Sigmoid colon (tissue), 6 donors: ENCODE measurements at regions not wholly inside any gene's neighbourhood (a gene's known extent, or its start where the extent isn't known, plus 50 kb on each side); places are given as distances from the start of the nearest gene placed in this dataset.

ENCODE experiments used
- DNase-seq: peaks from one replicate; pipeline ENCODE4 v3.0.0-alpha.2; 2019
- H3K27ac ChIP-seq, 4 donors: fragments of 200-600 bp; sonication (generic); one replicate each; pipeline ENCODE4 v1.5.1; 2016 to 2019; ENCODE audit warnings: mild to moderate bottlenecking in 1 of 4
- H3K27me3 ChIP-seq, 3 donors: fragments of 200-600 bp; sonication (generic); one replicate each; pipeline ENCODE4 v1.5.1; 2019; ENCODE audit warnings: mild to moderate bottlenecking in 1 of 3
- H3K36me3 ChIP-seq, 4 donors: fragments of 200-600 bp; sonication (generic); one replicate each; pipeline ENCODE4 v1.5.1; 2016 to 2019
- H3K4me1 ChIP-seq, 4 donors: fragments of 200-600 bp; sonication (generic); one replicate each; pipeline ENCODE4 v1.5.1; 2017 to 2019
- H3K4me3 ChIP-seq, 4 donors: fragments of 200-600 bp; sonication (generic); one replicate each; pipeline ENCODE4 v1.5.1; 2017 to 2019; ENCODE audit warnings: mild to moderate bottlenecking in 2 of 4, moderate library complexity in 1 of 4
- H3K9me3 ChIP-seq, 4 donors: fragments of 200-600 bp in 3 of 4; sonication (generic) in 3 of 4; one replicate each; pipeline versions ENCODE4 v1.5.1 to v1.6.1; 2013 to 2019
- CTCF ChIP-seq, 4 experiments: fragments of 450-650 bp in 3 of 4; fragments of 200-600 bp in 1 of 4; IDR thresholded peaks; one replicate each; pipeline ENCODE4 v1.5.1; 2016 to 2019; ENCODE audit warnings: antibody characterized with exemption in 4 of 4, mild to moderate bottlenecking in 3 of 4, moderate library complexity in 2 of 4
- EP300 ChIP-seq, 4 donors: sonication (generic); formaldehyde crosslinking; IDR thresholded peaks; one replicate each; pipeline ENCODE4 v1.6.1; 2017; ENCODE audit warnings: antibody characterized with exemption in 4 of 4
- POLR2A ChIP-seq, 2 donors: fragments of 450-650 bp; IDR thresholded peaks; one replicate each; pipeline ENCODE4 v1.6.1; 2016; ENCODE audit warnings: antibody characterized with exemption in 2 of 2, mild to moderate bottlenecking in 2 of 2, moderate library complexity in 2 of 2
- POLR2AphosphoS5 ChIP-seq, 4 donors: sonication (generic); formaldehyde crosslinking; IDR thresholded peaks; one replicate each; pipeline ENCODE4 v1.6.1; 2017; ENCODE audit warnings: antibody characterized with exemption in 4 of 4
- WGBS, 2 donors: extraction: QIAGEN DNeasy Blood & Tissue Kit; methylation state at CpG; one replicate each; pipeline ENCODE4 v1.1.7; 2013; 5-methylcytosine and 5-hydroxymethylcytosine counted together
- intact Hi-C: fragments of 100-400 bp; cut with DNase I; formaldehyde crosslinking; loops from one replicate; pipeline ENCODE4 v1.15.1; 2023
- donor health status: healthy with polysubstance abuse.
- donor health status: healthy.

- no peak for DNase-seq
- H3K27me3 ChIP-seq, result no peaks in the 10 kb centered on the region
- no peak overlapping the region for H3K4me3 ChIP-seq
- WGBS, 2 donors, result 95 to 98% methylated on average over 2 of the region's 2 CpGs
- H3K36me3 ChIP-seq, result no peaks in the 10 kb centered on the region
- H3K4me1 ChIP-seq, result no peaks in the 10 kb centered on the region
- TF ChIP-seq POLR2A (IDR thresholded peaks at IDR 0.05) (no peak), EP300 (IDR thresholded peaks at IDR 0.05) (no peak), CTCF (IDR thresholded peaks at IDR 0.05) (no peak), POLR2AphosphoS5 (IDR thresholded peaks at IDR 0.05) (no peak)
- no peak overlapping the region for H3K27ac ChIP-seq
- intact Hi-C loops, result no loop called here
- no peaks in the 10 kb centered on the region for H3K9me3 ChIP-seq
These were observed 214.5 kb upstream of the S100G start for GRCh38 chrX:16435399-16435986.

- no peaks in the 10 kb centered on the region for H3K9me3 ChIP-seq
- DNase-seq, result peak; percentile 68
- no peak overlapping the region for H3K4me3 ChIP-seq
- TF ChIP-seq EP300 (IDR thresholded peaks at IDR 0.05), result no peak
- no peak for TF ChIP-seq POLR2AphosphoS5 (IDR thresholded peaks at IDR 0.05)
- peak in 2 of 4 experiments; percentile 22 to 43 for TF ChIP-seq CTCF (IDR thresholded peaks at IDR 0.05)
- 24 to 38% methylated on average over 12 of the region's 12 CpGs for WGBS, 2 donors
- intact Hi-C loops, result no loop called here
- H3K36me3 ChIP-seq, result no peaks in the 10 kb centered on the region
- H3K4me1 ChIP-seq, result no peaks in the 10 kb centered on the region
- no peaks in the 10 kb centered on the region for H3K27me3 ChIP-seq
- no peak overlapping the region for H3K27ac ChIP-seq
These were observed 213.4 kb upstream of the S100G start for GRCh38 chrX:16436348-16437188.

- intact Hi-C loops, result loop anchor here (10.0 kb wide), 2 partner anchors 316 to 756 kb away; partner anchors contain the start of gene GRPR
- H3K27me3 ChIP-seq, result no peaks in the 10 kb centered on the region
- TF ChIP-seq POLR2AphosphoS5 (IDR thresholded peaks at IDR 0.05), result no peak
- TF ChIP-seq CTCF (IDR thresholded peaks at IDR 0.05), result no peak
- TF ChIP-seq EP300 (IDR thresholded peaks at IDR 0.05), result no peak
- TF ChIP-seq POLR2A (IDR thresholded peaks at IDR 0.05), result no peak
- H3K4me3 ChIP-seq, result no peak overlapping the region
- H3K27ac ChIP-seq, result no peak overlapping the region
- no peaks in the 10 kb centered on the region for H3K36me3 ChIP-seq
- no peaks in the 10 kb centered on the region for H3K4me1 ChIP-seq
- H3K9me3 ChIP-seq, result no peaks in the 10 kb centered on the region
- no peak for DNase-seq
These were observed 209.5 kb upstream of the S100G start for GRCh38 chrX:16440446-16440845.

GRCh38 chrX:16444353-16444752, 205.6 kb upstream of the S100G start:
- no peak overlapping the region for H3K4me3 ChIP-seq
- no peak overlapping the region for H3K27ac ChIP-seq
- no peaks in the 10 kb centered on the region for H3K27me3 ChIP-seq
- 79 to 88% methylated on average over 7 of the region's 7 CpGs for WGBS, 2 donors
- DNase-seq, result no peak
- TF ChIP-seq EP300 (IDR thresholded peaks at IDR 0.05) (no peak), POLR2A (IDR thresholded peaks at IDR 0.05) (no peak), CTCF (IDR thresholded peaks at IDR 0.05) (no peak), POLR2AphosphoS5 (IDR thresholded peaks at IDR 0.05) (no peak)
- intact Hi-C loops, result loop anchor here (10.0 kb wide), 2 partner anchors 320 to 760 kb away; partner anchors contain the start of gene GRPR
- no peaks in the 10 kb centered on the region for H3K4me1 ChIP-seq
- H3K9me3 ChIP-seq, result no peaks in the 10 kb centered on the region
- no peaks in the 10 kb centered on the region for H3K36me3 ChIP-seq
